GM12865 (cell line): ENCODE measurements at regions not wholly inside any gene's neighbourhood (a gene's known extent, or its start where the extent isn't known, plus 50 kb on each side); places are given as distances from the start of the nearest gene placed in this dataset.

Source experiments
- DNase-seq: peaks from one replicate; pipeline ENCODE4 v3.0.0; 2010; ENCODE audit warnings: low read depth
- H3K4me3 ChIP-seq: 2 replicates; pipeline ENCODE4 v1.5.1; 2011; ENCODE audit warnings: mild to moderate bottlenecking, low read depth, low read length, control low read depth
- CTCF ChIP-seq: IDR thresholded peaks from 2 replicates; pipeline ENCODE4 v1.5.1; 2011; ENCODE audit warnings: low read length, control low read depth, low read depth, inconsistent platforms; ENCODE audit not compliant: insufficient read depth; ENCODE audit errors: missing control alignments

- no peak for TF ChIP-seq CTCF
- no peak for DNase-seq
- H3K4me3 ChIP-seq: no peak overlapping the region
These were observed 194.4 kb upstream of the RNF32 start for GRCh38 chr7:156445997-156446761.

DNA sequence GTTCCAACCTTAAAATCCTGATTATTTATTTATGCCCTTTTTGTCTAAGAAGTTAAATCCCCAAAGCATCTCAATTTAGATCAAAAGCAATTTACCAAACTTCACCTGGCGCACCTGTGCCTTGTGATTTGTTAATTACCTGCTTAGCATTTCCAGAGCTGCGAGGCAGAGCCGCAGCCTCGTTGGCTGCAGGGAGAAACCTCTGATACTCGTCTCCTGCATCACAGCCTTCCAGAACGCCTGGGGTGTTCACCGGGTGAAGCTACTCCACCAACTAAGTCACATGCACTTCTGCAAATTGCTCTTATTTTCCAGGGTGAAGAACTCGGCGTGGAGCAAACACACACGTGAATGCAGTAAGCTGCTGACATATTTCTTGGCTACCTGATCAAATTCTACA, 198.1 kb upstream of the RNF32 start:
- no peak overlapping the region for H3K4me3 ChIP-seq
- no peak for TF ChIP-seq CTCF
- no peak for DNase-seq

DNA sequence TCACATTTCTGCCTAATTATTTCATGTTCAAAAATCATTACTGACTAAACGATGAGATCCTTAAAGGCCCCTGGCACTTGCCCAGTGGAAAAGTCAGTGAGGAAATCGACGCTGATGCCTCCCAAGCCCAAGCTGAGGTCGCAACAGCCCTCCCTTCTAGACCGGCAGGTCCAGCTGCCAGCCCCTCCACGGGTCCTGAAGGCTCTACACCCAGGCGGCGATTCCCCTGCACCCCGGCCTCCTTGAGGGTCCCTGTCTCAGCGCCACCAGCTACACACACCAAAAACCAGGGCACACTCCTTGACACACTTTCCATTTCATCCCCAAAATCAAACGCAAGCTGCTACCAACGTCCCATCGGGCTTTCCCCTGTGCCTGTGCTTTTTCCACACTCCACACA, 200.1 kb upstream of the RNF32 start:
- DNase-seq: no peak
- no peak for TF ChIP-seq CTCF
- H3K4me3 ChIP-seq: no peak overlapping the region

- no peak for TF ChIP-seq CTCF
- H3K4me3 ChIP-seq: no peak overlapping the region
- no peak for DNase-seq
These were observed 202.6 kb upstream of the RNF32 start for GRCh38 chr7:156438011-156438410.

GRCh38 chr7:156437021-156437614, 203.5 kb upstream of the RNF32 start:
- TF ChIP-seq CTCF: no peak
- no peak overlapping the region for H3K4me3 ChIP-seq

DNA sequence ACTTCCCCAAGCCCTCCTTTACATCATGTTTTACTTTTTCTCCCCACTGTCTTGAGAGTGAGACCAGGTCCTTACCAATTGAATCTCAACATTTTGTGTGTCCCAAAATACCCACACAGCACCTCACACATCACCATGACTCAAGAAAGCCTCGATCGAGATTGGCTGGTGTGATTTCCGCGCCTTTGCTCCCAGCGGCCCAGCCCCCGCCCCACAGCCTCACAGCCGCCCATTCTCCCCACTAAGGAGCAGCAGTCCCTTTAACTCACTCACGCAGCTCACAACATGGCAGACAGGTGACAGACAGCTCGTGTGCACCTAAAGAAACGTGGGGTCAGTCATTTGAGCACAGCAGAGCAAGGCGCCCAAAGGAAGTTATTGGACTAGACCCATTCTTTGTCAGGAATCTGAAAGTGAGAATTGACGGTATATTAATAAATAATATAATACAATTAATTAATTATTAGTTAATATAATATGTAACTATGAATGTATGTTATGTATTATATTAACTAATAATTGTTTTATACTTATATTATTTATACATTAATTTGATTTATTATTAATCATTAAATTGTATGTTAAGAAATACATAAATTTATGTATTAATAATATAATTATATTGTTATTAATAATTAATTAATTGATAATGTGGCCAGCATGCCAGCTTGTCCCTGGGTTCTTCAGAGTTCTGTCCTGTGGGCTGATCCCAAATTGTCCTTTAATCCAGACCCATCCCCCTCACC, 204.9 kb upstream of the RNF32 start:
- no peak for TF ChIP-seq CTCF

More at GRCh38 chr7:156437021-156437614, 203.5 kb upstream of the RNF32 start:
- no peak for DNase-seq

More for the DNA sequence above, 204.9 kb upstream of the RNF32 start:
- no peak overlapping the region for H3K4me3 ChIP-seq
- DNase-seq: no peak
